Panc1 (cell line): ENCODE measurements at regions not wholly inside any gene's neighbourhood (a gene's known extent, or its start where the extent isn't known, plus 50 kb on each side); places are given as distances from the start of the nearest gene placed in this dataset.

Experiments
- ATAC-seq: fragments of 200-7000 bp; cut with Tn5 transposase; 2 replicates; pipeline ENCODE4 v1.9.1; 2020; ENCODE audit warnings: mild to moderate bottlenecking, moderate library complexity
- BruUV-seq: library from RNA; stranded (reverse); fragments of 400-500 nt; replicated peaks from 2 replicates; lab custom pipeline; 2021; lab: Mats Ljungman, UMichigan
- CTCF ChIA-PET: fragments of 300-600 bp; sonication (Branson Sonifier 250); formaldehyde crosslinking; loops from one replicate; lab custom pipeline; 2022; ENCODE audit warnings: antibody characterized with exemption; lab: Charles Lee
- POLR2A ChIA-PET: fragments of 300-600 bp; sonication (Branson Sonifier 250); formaldehyde crosslinking; loops from one replicate; lab custom pipeline; 2022; ENCODE audit warnings: antibody characterized with exemption; lab: Charles Lee
- DNase-seq: peaks from one replicate; pipeline ENCODE4 v3.0.0-alpha.2; 2010; ENCODE audit warnings: low read depth, low spot score
- H3K27ac ChIP-seq: 2 replicates; pipeline ENCODE4 v1.5.1; 2011; ENCODE audit warnings: mild to moderate bottlenecking, low read length, inconsistent platforms
- H3K27me3 ChIP-seq: fragments of 200-500 bp; sonication (Bioruptor generic); 2 replicates; pipeline ENCODE4 v1.6.0; 2014; ENCODE audit warnings: low read length, inconsistent platforms; ENCODE audit not compliant: control insufficient read depth, insufficient read depth
- H3K36me3 ChIP-seq: fragments of 200-500 bp; sonication (Bioruptor generic); 2 replicates; pipeline ENCODE4 v1.5.1; 2014; ENCODE audit warnings: inconsistent platforms, mild to moderate bottlenecking, low read length, moderate library complexity; ENCODE audit not compliant: control insufficient read depth, insufficient read depth
- H3K4me1 ChIP-seq: 2 replicates; pipeline ENCODE4 v1.5.1; 2011; ENCODE audit warnings: inconsistent platforms, mild to moderate bottlenecking, low read length, moderate library complexity; ENCODE audit not compliant: control insufficient read depth, insufficient read depth
- H3K4me3 ChIP-seq, 2 experiments: 2 replicates each; pipeline ENCODE4 v1.5.1; 2011 to 2012; ENCODE audit warnings: low read depth in 2 of 2, low read length in 2 of 2, mild to moderate bottlenecking in 2 of 2, inconsistent platforms in 1 of 2, moderate library complexity in 1 of 2
- H3K9me3 ChIP-seq: fragments of 200-500 bp; sonication (Bioruptor generic); 2 replicates; pipeline ENCODE4 v1.5.1; 2014; ENCODE audit warnings: low read depth, mild to moderate bottlenecking, inconsistent platforms, low read length, moderate library complexity; ENCODE audit not compliant: control insufficient read depth, insufficient read depth
- CTCF ChIP-seq: fragments of 450-650 bp; IDR thresholded peaks from 2 replicates; pipeline ENCODE4 v1.5.1; 2017; ENCODE audit warnings: mild to moderate bottlenecking
- POLR2AphosphoS5 ChIP-seq: IDR thresholded peaks from 2 replicates; pipeline ENCODE4 v1.6.1; 2012; ENCODE audit warnings: mild to moderate bottlenecking, low read depth, low read length, moderate library complexity
- REST ChIP-seq, 2 experiments: IDR thresholded peaks; 2 replicates each; pipeline ENCODE4 v1.6.1; 2011 to 2012; ENCODE audit warnings: low read depth in 2 of 2, control low read depth in 1 of 2, low read length in 1 of 2, mild to moderate bottlenecking in 1 of 2, moderate library complexity in 1 of 2; ENCODE audit not compliant: insufficient read depth in 1 of 2
- SIN3A ChIP-seq: IDR thresholded peaks from 2 replicates; pipeline ENCODE4 v1.6.1; 2012; ENCODE audit warnings: low read depth, mild to moderate bottlenecking, low read length, moderate library complexity, borderline replicate concordance; ENCODE audit not compliant: insufficient read depth
- TCF7L2 ChIP-seq: IDR thresholded peaks from 2 replicates; pipeline ENCODE4 v1.6.1; 2011; ENCODE audit warnings: mild to moderate bottlenecking, low read depth, low read length, inconsistent platforms
- in situ Hi-C: cut with HindIII; loops from 2 replicates; pipeline ENCODE4 v1.10.0; 2016; ENCODE audit warnings: low sequenced_read_pairs, low pct_unique_long_range_greater_than_20kb
- intact Hi-C: fragments of 100-400 bp; cut with micrococcal nuclease; formaldehyde crosslinking; loops from one replicate; pipeline ENCODE4 v1.10.0; 2022; ENCODE audit not compliant: unreplicated experiment

- TF ChIP-seq CTCF: no peak
- TF ChIP-seq TCF7L2: no peak
- TF ChIP-seq REST (IDR thresholded peaks at IDR 0.05; ENCODE audit: insufficient read depth in 1 of 2, low read depth in 2 of 2, low read length in 1 of 2): no peak
- no peak for TF ChIP-seq SIN3A
- no peak for TF ChIP-seq POLR2AphosphoS5
- Histone ChIP-seq H3K27ac (no peak overlapping the region), H3K9me3 (no peaks in the 10 kb centered on the region), H3K27me3 (no peaks in the 10 kb centered on the region), H3K36me3 (no peaks in the 10 kb centered on the region), H3K4me1 (no peaks in the 10 kb centered on the region), H3K4me3 (no peak overlapping the region)
- intact Hi-C loops: no loop called here
- DNase-seq (no peak), ATAC-seq (no peak)
- in situ Hi-C loops: no loop called here
- POLR2A ChIA-PET: no interaction called here
- CTCF ChIA-PET: no interaction called here
- BruUV-seq: no TSS peak
Observed at GRCh38 chr16:7113949-7114348, 218.7 kb upstream of the RBFOX1 start.

- DNase-seq: no peak
- in situ Hi-C loops: no loop called here
- no peak for ATAC-seq
- CTCF ChIA-PET: no interaction called here
- TF ChIP-seq REST (IDR thresholded peaks at IDR 0.05; ENCODE audit: insufficient read depth in 1 of 2, low read depth in 2 of 2, low read length in 1 of 2) (no peak), POLR2AphosphoS5 (no peak), SIN3A (no peak), CTCF (no peak), TCF7L2 (no peak)
- no peaks in the 10 kb centered on the region for H3K9me3 ChIP-seq
- no peaks in the 10 kb centered on the region for H3K4me1 ChIP-seq
- intact Hi-C loops: no loop called here
- no TSS peak for BruUV-seq
- no peak overlapping the region for H3K27ac ChIP-seq
- POLR2A ChIA-PET: no interaction called here
- H3K36me3 ChIP-seq: no peaks in the 10 kb centered on the region
- no peaks in the 10 kb centered on the region for H3K27me3 ChIP-seq
- no peak overlapping the region for H3K4me3 ChIP-seq
Observed at GRCh38 chr16:7113395-7113794, 219.2 kb upstream of the RBFOX1 start.
